ENCODE measurements at regions not wholly inside any gene's neighbourhood (a gene's known extent, or its start where the extent isn't known, plus 50 kb on each side); places are given as distances from the start of the nearest gene placed in this dataset.

DNA sequence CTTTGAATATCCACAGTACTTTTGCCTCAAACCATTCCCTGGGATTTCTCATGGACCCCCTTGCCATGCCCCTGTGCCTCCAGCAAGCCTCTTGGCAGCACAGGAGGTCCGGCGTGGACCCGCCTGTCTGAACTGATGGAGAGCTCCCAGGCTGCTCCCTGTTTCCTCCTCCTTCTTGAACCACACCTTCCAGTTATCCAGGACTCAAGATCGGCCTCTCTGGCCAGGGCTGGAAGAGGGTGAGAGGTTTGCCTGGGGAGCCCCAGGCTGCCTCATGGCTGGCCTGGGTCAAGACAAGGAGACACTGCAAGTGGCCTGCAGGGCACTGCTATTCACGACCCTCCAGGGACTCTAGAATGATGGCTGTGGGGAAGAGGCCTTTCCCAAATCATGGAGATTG, 93.6 kb upstream of the WASF3 start:
- no peak overlapping the region for H3K4me3 Mint-ChIP-seq
- no peaks in the 10 kb centered on the region for H3K4me1 Mint-ChIP-seq
- H3K4me1 ChIP-seq (ENCODE audit: control insufficient read depth in 1 of 2, extremely low read depth in 1 of 2, insufficient read depth in 2 of 2, low read length in 2 of 2), result no peaks in the 10 kb centered on the region

DNA sequence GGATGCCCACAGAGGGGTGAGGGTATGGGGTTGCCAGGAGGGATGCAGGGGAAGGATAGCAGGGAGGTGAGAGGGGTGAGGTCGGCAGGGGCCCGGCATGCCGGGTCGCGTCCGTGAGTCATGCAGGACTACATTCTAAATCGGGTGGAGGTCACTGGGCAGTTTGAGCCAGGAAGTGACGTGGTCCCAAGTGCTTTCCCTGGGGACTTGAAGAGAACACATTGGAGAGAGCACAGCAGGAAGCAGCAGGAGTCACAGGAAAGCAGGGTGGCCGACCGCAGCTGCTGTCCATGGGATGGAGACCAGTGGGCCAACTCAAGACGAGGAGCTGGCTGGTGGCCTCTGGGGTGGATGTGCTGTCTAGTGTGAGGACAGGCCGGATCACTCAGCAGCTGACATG, 92.0 kb upstream of the WASF3 start:
- H3K27ac ChIP-seq (ENCODE audit: low read length), result no peak overlapping the region
- ChIA-PET CTCF (no interaction called here), POLR2A (no interaction called here)
- peaks cover 22 to 24% of the 10 kb centered on the region in 2 donors for H3K27me3 Mint-ChIP-seq
- peaks cover 2 to 24% of the 10 kb centered on the region in 2 experiments for H3K27me3 ChIP-seq (replicated peaks in 1 of 2; ENCODE audit: control insufficient read depth in 2 of 2, extremely low read depth in 1 of 2, insufficient read depth in 2 of 2, low read length in 1 of 2)
- H3K36me3 ChIP-seq (ENCODE audit: control insufficient read depth in 2 of 2, extremely low read depth in 1 of 2, insufficient read depth in 1 of 2, low read length in 1 of 2), result no peaks in the 10 kb centered on the region
- H3K36me3 Mint-ChIP-seq, result no peaks in the 10 kb centered on the region
- 87% methylated on average over 12 of the region's 12 CpGs for WGBS (ENCODE audit: insufficient coverage)
- H3K27ac Mint-ChIP-seq, result no peak overlapping the region
- no peaks in the 10 kb centered on the region for H3K4me1 Mint-ChIP-seq
- no peak overlapping the region for H3K4me3 ChIP-seq (ENCODE audit: control insufficient read depth in 1 of 2, extremely low read depth in 1 of 2, low read length in 1 of 2)
- no peaks in the 10 kb centered on the region for H3K9me3 Mint-ChIP-seq
- H3K9me3 ChIP-seq, result no peaks in the 10 kb centered on the region
- DNase-seq (no peak), ATAC-seq (replicated peaks in 1 of 4) (no peak)
- H3K4me3 Mint-ChIP-seq, result no peak overlapping the region
- H3K4me1 ChIP-seq (ENCODE audit: control insufficient read depth in 1 of 2, extremely low read depth in 1 of 2, insufficient read depth in 2 of 2, low read length in 2 of 2), result no peaks in the 10 kb centered on the region

More for the DNA sequence above, 93.6 kb upstream of the WASF3 start:
- POLR2A ChIA-PET, result no interaction called here
- H3K9me3 Mint-ChIP-seq, result no peaks in the 10 kb centered on the region
- H3K27me3 Mint-ChIP-seq, result peaks cover 26 to 27% of the 10 kb centered on the region in 2 donors
- H3K36me3 Mint-ChIP-seq, result no peaks in the 10 kb centered on the region
- H3K27ac Mint-ChIP-seq, result no peak overlapping the region
- Histone ChIP-seq H3K27me3 (replicated peaks in 1 of 2; ENCODE audit: control insufficient read depth in 2 of 2, extremely low read depth in 1 of 2, insufficient read depth in 2 of 2, low read length in 1 of 2) (peaks cover 2 to 29% of the 10 kb centered on the region in 2 experiments), H3K36me3 (ENCODE audit: control insufficient read depth in 2 of 2, extremely low read depth in 1 of 2, insufficient read depth in 1 of 2, low read length in 1 of 2) (no peaks in the 10 kb centered on the region), H3K4me3 (ENCODE audit: control insufficient read depth in 1 of 2, extremely low read depth in 1 of 2, low read length in 1 of 2) (no peak overlapping the region), H3K27ac (ENCODE audit: low read length) (no peak overlapping the region), H3K9me3 (no peaks in the 10 kb centered on the region)
- DNase-seq (no peak), ATAC-seq (replicated peaks in 1 of 4) (no peak)
- WGBS (ENCODE audit: insufficient coverage), result 40% methylated on average over 1 of the region's 5 CpGs
- CTCF ChIA-PET, result no interaction called here

DNA sequence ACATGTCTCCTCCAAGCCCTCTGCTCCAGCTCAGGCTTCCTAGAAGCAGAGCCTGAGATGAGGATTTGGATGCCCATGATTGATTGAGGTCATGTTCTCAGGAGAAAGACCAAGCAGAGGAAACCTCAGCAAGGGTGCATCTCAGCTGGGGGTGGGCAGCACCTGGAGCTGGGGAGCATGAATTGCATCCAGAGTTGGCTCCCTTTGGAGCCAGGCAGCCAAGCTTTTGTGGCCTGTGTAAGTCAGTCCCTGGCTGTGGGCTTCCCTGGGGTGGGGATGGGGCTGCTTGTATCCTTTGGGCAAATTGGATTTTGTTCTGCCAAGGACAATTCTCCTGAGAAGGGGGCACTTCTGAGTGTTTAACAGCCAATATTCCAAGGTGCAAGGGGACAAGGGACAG, 91.5 kb upstream of the WASF3 start:
- DNase-seq, result no peak
- no peaks in the 10 kb centered on the region for H3K9me3 Mint-ChIP-seq
- POLR2A ChIA-PET, result no interaction called here
- Histone ChIP-seq H3K4me3 (ENCODE audit: control insufficient read depth in 1 of 2, extremely low read depth in 1 of 2, low read length in 1 of 2) (no peak overlapping the region), H3K9me3 (no peaks in the 10 kb centered on the region), H3K36me3 (ENCODE audit: control insufficient read depth in 2 of 2, extremely low read depth in 1 of 2, insufficient read depth in 1 of 2, low read length in 1 of 2) (no peaks in the 10 kb centered on the region), H3K27me3 (replicated peaks in 1 of 2; ENCODE audit: control insufficient read depth in 2 of 2, extremely low read depth in 1 of 2, insufficient read depth in 2 of 2, low read length in 1 of 2) (peaks cover 2 to 21% of the 10 kb centered on the region in 2 experiments), H3K4me1 (ENCODE audit: control insufficient read depth in 1 of 2, extremely low read depth in 1 of 2, insufficient read depth in 2 of 2, low read length in 2 of 2) (no peaks in the 10 kb centered on the region), H3K27ac (ENCODE audit: low read length) (no peak overlapping the region)
- no peaks in the 10 kb centered on the region for H3K4me1 Mint-ChIP-seq
- ATAC-seq (replicated peaks in 1 of 4), result no peak
- H3K27ac Mint-ChIP-seq, result no peak overlapping the region
- CTCF ChIA-PET, result no interaction called here
- H3K4me3 Mint-ChIP-seq, result no peak overlapping the region
- no peaks in the 10 kb centered on the region for H3K36me3 Mint-ChIP-seq
- peaks cover 22 to 24% of the 10 kb centered on the region in 2 donors for H3K27me3 Mint-ChIP-seq

DNA sequence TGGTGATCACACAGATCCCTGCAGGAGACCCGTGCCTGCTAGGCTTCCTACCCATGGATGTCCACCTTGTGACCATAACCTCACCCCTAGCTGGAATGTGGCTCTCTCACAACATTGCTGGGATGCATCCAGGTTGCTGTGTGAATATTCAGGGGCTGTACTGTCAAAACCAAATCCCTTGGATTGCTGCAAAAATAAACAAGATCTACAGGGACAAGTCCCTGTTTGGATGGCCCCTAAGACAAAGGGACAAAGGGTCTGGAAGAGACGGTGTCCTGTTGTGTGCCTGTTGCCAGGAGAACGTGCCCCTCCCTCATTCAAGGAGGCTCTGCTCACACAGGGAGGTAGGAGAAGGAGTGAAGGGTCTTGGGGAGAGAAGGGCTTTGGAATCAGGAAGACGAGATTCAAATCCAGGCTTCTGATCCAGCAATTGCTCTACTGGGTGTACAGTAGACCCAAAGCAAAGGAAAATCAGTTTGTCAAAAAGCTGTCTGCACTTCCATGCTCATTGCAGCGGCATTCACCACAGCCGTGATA, 89.2 kb upstream of the WASF3 start:
- H3K4me3 Mint-ChIP-seq, result no peak overlapping the region
- Histone ChIP-seq H3K4me3 (ENCODE audit: control insufficient read depth in 1 of 2, extremely low read depth in 1 of 2, low read length in 1 of 2) (no peak overlapping the region), H3K9me3 (no peaks in the 10 kb centered on the region), H3K4me1 (ENCODE audit: control insufficient read depth in 1 of 2, extremely low read depth in 1 of 2, insufficient read depth in 2 of 2, low read length in 2 of 2) (no peaks in the 10 kb centered on the region), H3K27me3 (replicated peaks in 1 of 2; ENCODE audit: control insufficient read depth in 2 of 2, extremely low read depth in 1 of 2, insufficient read depth in 2 of 2, low read length in 1 of 2) (peaks cover 0 to 21% of the 10 kb centered on the region in 2 experiments), H3K27ac (ENCODE audit: low read length) (no peak overlapping the region), H3K36me3 (ENCODE audit: control insufficient read depth in 2 of 2, extremely low read depth in 1 of 2, insufficient read depth in 1 of 2, low read length in 1 of 2) (no peaks in the 10 kb centered on the region)
- ATAC-seq (replicated peaks in 1 of 4), result no peak
- 67% methylated on average over 3 of the region's 6 CpGs for WGBS (ENCODE audit: insufficient coverage)
- POLR2A ChIA-PET, result no interaction called here
- DNase-seq, result no peak
- no peaks in the 10 kb centered on the region for H3K9me3 Mint-ChIP-seq
- CTCF ChIA-PET, result no interaction called here
- no peaks in the 10 kb centered on the region for H3K4me1 Mint-ChIP-seq
- H3K36me3 Mint-ChIP-seq, result no peaks in the 10 kb centered on the region
- H3K27me3 Mint-ChIP-seq, result peaks cover 17 to 20% of the 10 kb centered on the region in 2 donors
- H3K27ac Mint-ChIP-seq, result no peak overlapping the region

DNA sequence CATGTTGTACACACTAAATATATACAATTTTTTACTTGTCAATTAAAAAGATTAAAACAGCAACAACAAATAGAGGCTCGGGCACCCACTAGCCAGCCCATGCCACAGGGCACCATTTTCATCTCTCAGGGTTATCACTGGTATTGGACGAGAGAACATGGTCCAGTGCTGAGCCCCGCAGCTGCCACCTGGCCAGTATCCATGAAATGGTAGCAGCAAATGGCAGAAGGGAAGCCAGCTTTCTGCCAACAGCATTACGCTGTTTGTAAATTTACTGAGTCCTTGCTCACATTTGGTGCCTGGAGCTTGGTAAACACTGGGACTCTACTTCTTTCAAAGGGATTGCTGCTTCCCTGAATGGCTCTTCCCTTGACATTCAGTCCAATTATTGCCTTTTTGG, 87.9 kb upstream of the WASF3 start:
- Histone ChIP-seq H3K36me3 (ENCODE audit: control insufficient read depth in 2 of 2, extremely low read depth in 1 of 2, insufficient read depth in 1 of 2, low read length in 1 of 2) (no peaks in the 10 kb centered on the region), H3K27ac (ENCODE audit: low read length) (no peak overlapping the region), H3K4me3 (ENCODE audit: control insufficient read depth in 1 of 2, extremely low read depth in 1 of 2, low read length in 1 of 2) (no peak overlapping the region), H3K4me1 (ENCODE audit: control insufficient read depth in 1 of 2, extremely low read depth in 1 of 2, insufficient read depth in 2 of 2, low read length in 2 of 2) (no peaks in the 10 kb centered on the region), H3K27me3 (replicated peaks in 1 of 2; ENCODE audit: control insufficient read depth in 2 of 2, extremely low read depth in 1 of 2, insufficient read depth in 2 of 2, low read length in 1 of 2) (peaks cover 0 to 17% of the 10 kb centered on the region in 2 experiments), H3K9me3 (no peaks in the 10 kb centered on the region)
- DNase-seq (no peak), ATAC-seq (replicated peaks in 1 of 4) (no peak)
- Mint-ChIP-seq H3K27ac (no peak overlapping the region), H3K27me3 (peaks cover 13% of the 10 kb centered on the region in 2 donors), H3K36me3 (no peaks in the 10 kb centered on the region), H3K9me3 (no peaks in the 10 kb centered on the region), H3K4me1 (no peaks in the 10 kb centered on the region), H3K4me3 (no peak overlapping the region)
- WGBS (ENCODE audit: insufficient coverage), result 100% methylated on average over 2 of the region's 4 CpGs
- CTCF ChIA-PET, result no interaction called here
- POLR2A ChIA-PET, result no interaction called here

DNA sequence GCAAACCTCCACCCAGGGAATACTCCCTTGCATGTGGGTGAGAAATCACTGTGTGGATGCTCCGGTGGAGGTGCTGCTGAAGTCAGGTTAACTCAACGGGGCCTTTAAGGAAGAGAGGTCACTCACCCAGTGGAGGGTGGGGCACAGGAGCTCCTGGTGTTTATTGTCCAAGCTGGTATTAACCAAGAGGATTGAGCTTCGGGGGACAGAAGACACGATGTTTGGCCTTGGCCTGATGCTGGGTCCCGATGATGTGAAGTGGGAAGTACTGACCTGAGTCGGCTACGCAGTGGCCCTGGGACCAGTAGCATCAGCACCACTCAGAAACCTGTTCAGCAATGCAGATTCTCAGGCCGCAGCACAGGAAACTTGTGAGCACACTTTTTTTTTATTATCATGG, 85.7 kb upstream of the WASF3 start:
- Mint-ChIP-seq H3K4me3 (no peak overlapping the region), H3K4me1 (peaks cover 6 to 11% (median 6%) of the 10 kb centered on the region in 3 donors), H3K27me3 (peaks cover 4 to 8% of the 10 kb centered on the region in 2 donors), H3K36me3 (no peaks in the 10 kb centered on the region), H3K27ac (no peak overlapping the region), H3K9me3 (no peaks in the 10 kb centered on the region)
- POLR2A ChIA-PET, result no interaction called here
- WGBS (ENCODE audit: insufficient coverage), result 89% methylated on average over 6 of the region's 8 CpGs
- CTCF ChIA-PET, result no interaction called here
- Histone ChIP-seq H3K27ac (ENCODE audit: low read length) (no peak overlapping the region), H3K36me3 (ENCODE audit: control insufficient read depth in 2 of 2, extremely low read depth in 1 of 2, insufficient read depth in 1 of 2, low read length in 1 of 2) (no peaks in the 10 kb centered on the region), H3K9me3 (no peaks in the 10 kb centered on the region), H3K4me1 (ENCODE audit: control insufficient read depth in 1 of 2, extremely low read depth in 1 of 2, insufficient read depth in 2 of 2, low read length in 2 of 2) (peaks cover 0 to 9% of the 10 kb centered on the region in 2 experiments), H3K4me3 (ENCODE audit: control insufficient read depth in 1 of 2, extremely low read depth in 1 of 2, low read length in 1 of 2) (no peak overlapping the region), H3K27me3 (replicated peaks in 1 of 2; ENCODE audit: control insufficient read depth in 2 of 2, extremely low read depth in 1 of 2, insufficient read depth in 2 of 2, low read length in 1 of 2) (peaks cover 0 to 3% of the 10 kb centered on the region in 2 experiments)
- no peak for DNase-seq
- no peak for ATAC-seq (replicated peaks in 1 of 4)

DNA sequence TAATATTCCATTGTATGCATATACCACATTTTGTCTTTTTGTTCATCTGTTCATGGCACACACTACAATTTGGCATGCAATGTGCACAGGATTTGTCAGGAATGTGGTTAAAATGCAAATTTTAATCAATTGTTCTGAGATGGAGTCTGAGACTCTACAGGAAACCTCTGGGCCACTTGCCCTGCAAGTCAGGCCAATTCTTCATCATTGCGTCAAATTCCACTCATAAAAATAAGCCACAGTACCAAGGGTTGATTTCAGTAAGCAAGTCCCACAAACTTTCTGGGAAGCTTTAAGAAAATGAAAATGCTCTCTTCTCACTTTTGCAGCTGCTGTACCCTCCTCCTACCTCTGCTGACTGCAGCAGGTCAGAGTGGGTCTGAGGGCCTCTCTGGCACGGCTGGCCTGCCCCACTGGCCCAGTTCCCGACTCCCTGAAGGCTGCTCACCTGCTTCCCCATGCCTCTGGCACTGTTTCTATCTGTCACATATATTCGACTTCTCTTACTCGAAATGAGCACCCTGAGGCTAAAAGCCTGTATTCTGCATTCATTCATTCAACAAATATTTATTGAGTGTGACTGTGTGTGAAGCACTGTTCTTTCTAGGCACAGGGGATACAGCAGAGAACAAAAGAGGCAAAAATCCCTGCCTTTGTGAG, 83.8 kb upstream of the WASF3 start:
- no CpG with 5 or more reads among the region's 5 CpGs for WGBS (ENCODE audit: insufficient coverage)
- H3K9me3 Mint-ChIP-seq, result no peaks in the 10 kb centered on the region
- no peaks in the 10 kb centered on the region for H3K36me3 ChIP-seq (ENCODE audit: control insufficient read depth in 2 of 2, extremely low read depth in 1 of 2, insufficient read depth in 1 of 2, low read length in 1 of 2)
- H3K27ac ChIP-seq (ENCODE audit: low read length), result no peak overlapping the region
- peaks cover 6 to 13% (median 11%) of the 10 kb centered on the region in 3 donors for H3K4me1 Mint-ChIP-seq
- DNase-seq (no peak), ATAC-seq (replicated peaks in 1 of 4) (no peak)
- ChIA-PET CTCF (no interaction called here), POLR2A (no interaction called here)
- peaks cover 0 to 10% of the 10 kb centered on the region in 2 experiments for H3K4me1 ChIP-seq (ENCODE audit: control insufficient read depth in 1 of 2, extremely low read depth in 1 of 2, insufficient read depth in 2 of 2, low read length in 2 of 2)
- no peaks in the 10 kb centered on the region for H3K27me3 Mint-ChIP-seq
- no peak overlapping the region for H3K4me3 Mint-ChIP-seq
- no peak overlapping the region for H3K4me3 ChIP-seq (ENCODE audit: control insufficient read depth in 1 of 2, extremely low read depth in 1 of 2, low read length in 1 of 2)
- H3K27ac Mint-ChIP-seq, result peak overlapping the region in 1 of 2 donors; percentile 11
- H3K36me3 Mint-ChIP-seq, result no peaks in the 10 kb centered on the region
- H3K9me3 ChIP-seq, result no peaks in the 10 kb centered on the region
- H3K27me3 ChIP-seq (replicated peaks in 1 of 2; ENCODE audit: control insufficient read depth in 2 of 2, extremely low read depth in 1 of 2, insufficient read depth in 2 of 2, low read length in 1 of 2), result peaks cover 0 to 3% of the 10 kb centered on the region in 2 experiments
